Cerebellar cortex (tissue), 1 donor: ENCODE measurements at regions not wholly inside any gene's neighbourhood (a gene's known extent, or its start where the extent isn't known, plus 50 kb on each side); places are given as distances from the start of the nearest gene placed in this dataset.
"Not testable (repeated sequence)": the region's sequence is repeated elsewhere in the genome, so short reads cannot be mapped to it uniquely, and the experiment has no call there.

Experiments used
- DNase-seq: peaks from one replicate; pipeline ENCODE4 v3.0.0-alpha.2; 2015; ENCODE audit warnings: low spot score

- DNase-seq, result no peak
These were observed 73.9 kb upstream of the MAP9 start for GRCh38 chr4:155450676-155451075.

DNA sequence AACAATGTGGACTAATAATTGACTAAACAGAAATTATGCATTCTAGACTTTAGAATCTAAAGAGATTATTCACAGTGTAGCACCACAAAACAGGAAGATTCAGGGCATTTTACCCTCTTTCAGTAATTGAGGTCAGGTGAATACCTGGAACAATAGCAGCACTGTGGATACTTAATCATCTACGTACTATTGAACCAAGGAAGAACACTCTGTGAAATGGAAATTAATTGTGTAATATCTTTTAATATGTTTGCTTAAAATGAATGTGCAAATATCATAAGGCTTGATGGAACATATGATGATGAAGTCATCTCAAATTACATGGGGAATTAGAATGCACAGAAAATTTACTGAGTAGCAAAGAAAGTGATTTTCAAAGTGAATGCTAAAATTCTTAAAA is 68.5 kb upstream of the MAP9 start:
- DNase-seq, result no peak

DNA sequence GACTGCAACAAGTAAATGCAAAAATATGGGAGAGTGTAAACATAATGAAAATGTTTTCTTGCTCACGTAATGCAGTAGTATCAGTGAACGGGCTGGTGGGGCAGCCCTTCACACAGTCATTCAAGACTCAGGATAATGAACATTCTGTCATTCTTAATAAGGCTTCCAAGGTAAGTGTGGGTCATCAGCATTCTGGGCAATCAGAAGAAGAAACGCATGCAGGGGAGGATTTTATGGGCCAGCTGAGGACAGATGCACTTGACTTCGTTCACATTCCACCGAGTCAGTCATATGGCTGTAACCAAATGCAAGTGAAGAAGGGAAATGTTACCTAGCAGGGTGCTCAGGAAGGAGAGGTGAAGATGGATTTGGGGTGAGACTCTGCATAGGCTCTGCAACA is 68.0 kb upstream of the MAP9 start:
- no peak for DNase-seq

- DNase-seq, result peak; percentile 76
These were observed 65.7 kb upstream of the MAP9 start for GRCh38 chr4:155442267-155443105.

DNA sequence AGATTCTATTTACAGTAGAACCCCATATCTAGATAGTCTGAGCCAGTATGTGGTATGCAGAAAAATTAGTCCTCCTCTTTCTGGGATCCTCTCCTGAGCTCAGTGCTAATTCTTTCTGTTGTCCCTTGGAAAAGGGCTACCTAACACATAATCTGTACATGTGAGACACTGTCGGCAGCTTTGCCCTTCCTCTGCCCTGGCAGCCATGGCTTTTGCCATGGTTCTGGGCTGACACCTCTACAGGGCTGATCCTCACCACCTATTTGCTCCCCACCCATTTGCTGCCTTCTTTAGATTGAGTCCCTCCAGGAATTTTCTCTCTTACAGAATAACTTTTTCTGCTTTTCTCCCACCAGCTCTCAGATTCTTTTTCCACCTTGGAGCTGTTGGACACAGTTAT is 64.7 kb upstream of the MAP9 start:
- DNase-seq, result no peak

DNA sequence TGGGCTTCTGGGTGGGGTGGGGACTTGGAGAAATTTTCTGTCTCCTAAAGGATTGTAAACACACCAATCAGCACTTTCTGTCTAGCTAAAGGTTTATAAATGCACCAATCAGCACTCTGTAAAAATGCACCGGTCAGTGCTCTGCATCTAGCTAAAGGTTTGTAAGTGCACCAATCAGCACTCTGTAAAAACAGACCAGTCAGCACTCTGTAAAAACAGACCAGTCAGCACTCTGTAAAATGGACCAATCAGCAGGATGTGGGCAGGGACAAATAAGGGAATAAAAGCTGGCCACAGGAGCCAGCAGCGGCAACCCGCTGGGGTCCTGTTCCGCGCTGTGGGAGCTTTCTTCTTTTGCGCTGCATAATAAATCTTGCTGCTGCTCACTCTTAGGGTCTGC is 63.0 kb upstream of the MAP9 start:
- DNase-seq, result not testable (repeated sequence)

GRCh38 chr4:155434904-155435303 is 58.1 kb upstream of the MAP9 start:
- DNase-seq, result no peak

- DNase-seq, result no peak
These were observed 57.6 kb upstream of the MAP9 start for GRCh38 chr4:155434366-155434765.

DNA sequence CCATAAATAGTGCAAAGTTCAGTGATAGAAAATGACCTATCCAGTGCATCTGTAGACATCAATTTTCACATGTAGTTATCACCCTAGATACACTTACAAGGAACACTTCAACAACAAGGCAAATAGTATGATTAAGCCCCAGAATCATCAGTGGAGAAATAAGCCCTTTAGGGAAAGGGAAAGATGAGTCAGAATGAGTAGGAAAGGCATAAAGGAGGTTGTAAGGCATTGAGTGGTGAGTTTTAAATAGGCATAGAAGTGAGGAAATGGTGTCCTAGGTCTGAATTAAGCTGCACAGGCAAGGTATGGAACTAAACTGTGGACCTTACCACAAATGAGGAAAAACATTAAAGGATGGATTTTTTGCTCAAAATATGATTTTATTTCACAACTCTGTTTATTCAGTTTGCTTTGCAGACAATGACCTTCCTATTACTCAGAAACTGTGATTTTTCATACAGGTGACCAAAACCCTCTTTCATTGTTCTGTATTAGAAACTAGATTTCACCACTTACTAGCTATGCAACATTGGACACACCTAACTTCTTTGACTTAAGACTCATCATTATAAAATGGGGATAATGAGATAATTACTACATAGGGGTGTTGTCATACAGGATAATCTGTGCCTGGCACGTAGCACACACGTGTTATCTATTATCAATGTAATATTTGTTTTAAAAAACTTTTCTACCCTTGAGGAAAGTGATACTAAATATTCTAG is 57.0 kb upstream of the MAP9 start:
- DNase-seq, result no peak

- no peak for DNase-seq
These were observed 54.4 kb upstream of the MAP9 start for GRCh38 chr4:155430895-155431795.

DNA sequence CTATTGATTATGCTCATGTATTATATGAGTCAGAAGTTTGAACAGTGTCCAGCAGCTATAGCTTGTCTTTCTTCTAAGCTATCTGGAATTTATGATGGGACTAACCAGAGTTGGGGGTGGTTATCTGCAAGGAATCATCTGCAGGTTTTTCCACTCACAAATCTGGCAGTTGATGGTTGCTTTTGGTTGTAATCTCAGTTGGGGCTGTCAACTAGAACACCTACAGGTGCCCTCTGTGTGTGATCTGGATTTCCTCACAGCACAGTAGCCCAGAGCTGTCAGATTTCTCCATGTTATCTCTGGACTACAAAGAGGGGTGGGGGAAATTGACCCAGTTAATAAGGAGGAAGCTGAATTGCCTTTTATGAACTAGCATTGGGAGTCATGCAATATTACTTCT is 51.4 kb upstream of the MAP9 start:
- DNase-seq, result peak; percentile 75

- peak; percentile 89 for DNase-seq
These were observed 50.2 kb upstream of the MAP9 start for GRCh38 chr4:155426953-155427352.
